ENCODE measurements at regions not wholly inside any gene's neighbourhood (a gene's known extent, or its start where the extent isn't known, plus 50 kb on each side); places are given as distances from the start of the nearest gene placed in this dataset.
A peak's percentile ranks its signal among the peaks of the same experiment; 100 is the strongest.
"Not testable (repeated sequence)": the region's sequence is repeated elsewhere in the genome, so short reads cannot be mapped to it uniquely, and the experiment has no call there.

GRCh38 chr16:87199901-87200300, 117.3 kb downstream of the C16orf95 start:
- no peak for DNase-seq (ENCODE audit: low read depth in 2 of 2)

GRCh38 chr16:87200637-87201036, 116.6 kb downstream of the C16orf95 start:
- no peak for DNase-seq (ENCODE audit: low read depth in 2 of 2)

- no peak for DNase-seq (ENCODE audit: low read depth in 2 of 2)
Observed at GRCh38 chr16:87201052-87201451, 116.1 kb downstream of the C16orf95 start.

GRCh38 chr16:87201790-87202189, 115.4 kb downstream of the C16orf95 start:
- no peak for DNase-seq (ENCODE audit: low read depth in 2 of 2)

GRCh38 chr16:87202346-87202745, 114.8 kb downstream of the C16orf95 start:
- DNase-seq (ENCODE audit: low read depth in 2 of 2) = no peak

- DNase-seq (ENCODE audit: low read depth in 2 of 2) = peak in 1 of 2 donors; percentile 5
Observed at GRCh38 chr16:87203060-87203656, 114.0 kb downstream of the C16orf95 start.

- DNase-seq (ENCODE audit: low read depth in 2 of 2) = no peak
Observed at GRCh38 chr16:87206646-87207451, 110.3 kb downstream of the C16orf95 start.

- DNase-seq (ENCODE audit: low read depth in 2 of 2) = no peak
Observed at GRCh38 chr16:87207509-87207908, 109.7 kb downstream of the C16orf95 start.

- DNase-seq (ENCODE audit: low read depth in 2 of 2) = no peak
Observed at GRCh38 chr16:87207965-87208364, 109.2 kb downstream of the C16orf95 start.

- DNase-seq (ENCODE audit: low read depth in 2 of 2) = not testable (repeated sequence)
Observed at GRCh38 chr16:87208968-87209367, 108.2 kb downstream of the C16orf95 start.

- no peak for DNase-seq (ENCODE audit: low read depth in 2 of 2)
Observed at GRCh38 chr16:87209808-87210512, 107.2 kb downstream of the C16orf95 start.

- no peak for DNase-seq (ENCODE audit: low read depth in 2 of 2)
Observed at GRCh38 chr16:87210894-87211293, 106.3 kb downstream of the C16orf95 start.

- DNase-seq (ENCODE audit: low read depth in 2 of 2) = no peak
Observed at GRCh38 chr16:87212026-87212425, 105.2 kb downstream of the C16orf95 start.

- no peak for DNase-seq (ENCODE audit: low read depth in 2 of 2)
Observed at GRCh38 chr16:87213536-87213935, 103.7 kb downstream of the C16orf95 start.

GRCh38 chr16:87216148-87216840, 100.9 kb downstream of the C16orf95 start:
- DNase-seq (ENCODE audit: low read depth in 2 of 2) = no peak

GRCh38 chr16:87216841-87217275, 100.3 kb downstream of the C16orf95 start:
- DNase-seq (ENCODE audit: low read depth in 2 of 2) = no peak

- DNase-seq (ENCODE audit: low read depth in 2 of 2) = not testable (repeated sequence)
Observed at GRCh38 chr16:87217802-87218201, 99.4 kb downstream of the C16orf95 start.

GRCh38 chr16:87218281-87219055, 98.7 kb downstream of the C16orf95 start:
- DNase-seq (ENCODE audit: low read depth in 2 of 2) = no peak

- no peak for DNase-seq (ENCODE audit: low read depth in 2 of 2)
Observed at GRCh38 chr16:87219287-87219909, 97.8 kb downstream of the C16orf95 start.

GRCh38 chr16:87221633-87222032, 95.6 kb downstream of the C16orf95 start:
- no peak for DNase-seq (ENCODE audit: low read depth in 2 of 2)

- no peak for DNase-seq (ENCODE audit: low read depth in 2 of 2)
Observed at GRCh38 chr16:87222335-87222734, 94.9 kb downstream of the C16orf95 start.
